ENCODE measurements at regions not wholly inside any gene's neighbourhood (a gene's known extent, or its start where the extent isn't known, plus 50 kb on each side); places are given as distances from the start of the nearest gene placed in this dataset.

DNA sequence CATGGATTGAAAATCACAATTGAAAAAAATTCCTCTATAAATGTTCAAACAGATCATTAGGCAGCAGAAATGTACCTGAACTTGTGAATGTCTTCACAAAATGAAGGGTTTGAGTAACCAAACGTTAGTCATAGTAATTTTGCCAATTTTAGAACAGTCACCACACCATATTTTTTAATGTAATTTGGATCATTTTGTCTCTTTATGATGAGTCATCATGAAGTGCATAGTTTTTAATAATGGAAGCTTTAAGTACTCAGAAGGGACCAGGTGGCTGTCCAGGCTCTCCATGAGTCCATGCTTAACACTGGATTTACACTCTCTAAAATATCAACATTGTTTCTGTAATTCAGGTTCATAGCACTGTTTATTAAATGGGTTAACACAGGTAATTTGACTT lies 219.2 kb downstream of the ETV1 start (continued):
- no peak for TF ChIP-seq ZNF70 (CRISPR knock-in tag; IDR thresholded peaks at IDR 0.05)
- TF ChIP-seq, protein P1, sequence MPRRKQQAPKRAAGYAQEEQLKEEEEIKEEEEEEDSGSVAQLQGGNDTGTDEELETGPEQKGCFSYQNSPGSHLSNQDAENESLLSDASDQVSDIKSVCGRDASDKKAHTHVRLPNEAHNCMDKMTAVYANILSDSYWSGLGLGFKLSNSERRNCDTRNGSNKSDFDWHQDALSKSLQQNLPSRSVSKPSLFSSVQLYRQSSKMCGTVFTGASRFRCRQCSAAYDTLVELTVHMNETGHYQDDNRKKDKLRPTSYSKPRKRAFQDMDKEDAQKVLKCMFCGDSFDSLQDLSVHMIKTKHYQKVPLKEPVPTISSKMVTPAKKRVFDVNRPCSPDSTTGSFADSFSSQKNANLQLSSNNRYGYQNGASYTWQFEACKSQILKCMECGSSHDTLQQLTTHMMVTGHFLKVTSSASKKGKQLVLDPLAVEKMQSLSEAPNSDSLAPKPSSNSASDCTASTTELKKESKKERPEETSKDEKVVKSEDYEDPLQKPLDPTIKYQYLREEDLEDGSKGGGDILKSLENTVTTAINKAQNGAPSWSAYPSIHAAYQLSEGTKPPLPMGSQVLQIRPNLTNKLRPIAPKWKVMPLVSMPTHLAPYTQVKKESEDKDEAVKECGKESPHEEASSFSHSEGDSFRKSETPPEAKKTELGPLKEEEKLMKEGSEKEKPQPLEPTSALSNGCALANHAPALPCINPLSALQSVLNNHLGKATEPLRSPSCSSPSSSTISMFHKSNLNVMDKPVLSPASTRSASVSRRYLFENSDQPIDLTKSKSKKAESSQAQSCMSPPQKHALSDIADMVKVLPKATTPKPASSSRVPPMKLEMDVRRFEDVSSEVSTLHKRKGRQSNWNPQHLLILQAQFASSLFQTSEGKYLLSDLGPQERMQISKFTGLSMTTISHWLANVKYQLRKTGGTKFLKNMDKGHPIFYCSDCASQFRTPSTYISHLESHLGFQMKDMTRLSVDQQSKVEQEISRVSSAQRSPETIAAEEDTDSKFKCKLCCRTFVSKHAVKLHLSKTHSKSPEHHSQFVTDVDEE (CRISPR knock-in tag; IDR thresholded peaks at IDR 0.05) = no peak
- no peak for TF ChIP-seq OSR1 (CRISPR knock-in tag; IDR thresholded peaks at IDR 0.05)
- TF ChIP-seq CSDC2 (CRISPR knock-in tag; IDR thresholded peaks at IDR 0.05) = no peak
- TF ChIP-seq ZFP30 (CRISPR knock-in tag; IDR thresholded peaks at IDR 0.05) = no peak

DNA sequence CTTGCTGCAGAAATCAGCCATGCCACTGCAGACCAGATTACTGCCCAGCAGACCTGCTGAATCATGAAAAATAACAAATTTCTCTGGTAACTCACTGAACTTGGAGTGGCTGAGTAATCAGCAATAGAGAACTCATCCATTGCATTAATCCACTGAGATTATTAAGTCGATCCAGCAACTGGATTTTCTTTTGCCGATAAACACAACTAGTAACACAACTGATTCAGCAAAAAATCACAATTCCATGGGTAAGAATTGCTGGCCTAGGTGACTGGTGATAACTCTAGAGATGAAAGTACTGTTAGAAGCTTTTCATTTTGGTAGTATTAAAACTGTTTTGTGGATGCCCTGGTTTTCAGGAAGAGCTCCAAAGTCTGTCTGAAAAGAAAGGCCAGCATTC lies 214.5 kb downstream of the ETV1 start:
- TF ChIP-seq BACH2 (CRISPR knock-in tag; IDR thresholded peaks at IDR 0.05; ENCODE audit: borderline replicate concordance) (no peak), GLIS3 (CRISPR knock-in tag; IDR thresholded peaks at IDR 0.05) (no peak), ZNF565 (CRISPR knock-in tag; conservative IDR thresholded peaks at IDR 0.05; ENCODE audit: low read depth) (no peak), PPARA (CRISPR knock-in tag; IDR thresholded peaks at IDR 0.05; ENCODE audit: borderline replicate concordance) (no peak), TOX (CRISPR knock-in tag; IDR thresholded peaks at IDR 0.05; ENCODE audit: borderline replicate concordance) (no peak), ARNTL (CRISPR knock-in tag; IDR thresholded peaks at IDR 0.05; ENCODE audit: borderline replicate concordance, low read depth) (no peak), ZFP3 (CRISPR knock-in tag; IDR thresholded peaks at IDR 0.05) (no peak), CSDC2 (CRISPR knock-in tag; IDR thresholded peaks at IDR 0.05) (no peak), ZNF70 (CRISPR knock-in tag; IDR thresholded peaks at IDR 0.05) (no peak), ZFP30 (CRISPR knock-in tag; IDR thresholded peaks at IDR 0.05) (no peak), SNAI2 (CRISPR knock-in tag; IDR thresholded peaks at IDR 0.05) (no peak), OSR1 (CRISPR knock-in tag; IDR thresholded peaks at IDR 0.05) (no peak), ESRRG (CRISPR knock-in tag; IDR thresholded peaks at IDR 0.05) (no peak), ISL1 (CRISPR knock-in tag; IDR thresholded peaks at IDR 0.05) (no peak)
- TF ChIP-seq, protein P2, sequence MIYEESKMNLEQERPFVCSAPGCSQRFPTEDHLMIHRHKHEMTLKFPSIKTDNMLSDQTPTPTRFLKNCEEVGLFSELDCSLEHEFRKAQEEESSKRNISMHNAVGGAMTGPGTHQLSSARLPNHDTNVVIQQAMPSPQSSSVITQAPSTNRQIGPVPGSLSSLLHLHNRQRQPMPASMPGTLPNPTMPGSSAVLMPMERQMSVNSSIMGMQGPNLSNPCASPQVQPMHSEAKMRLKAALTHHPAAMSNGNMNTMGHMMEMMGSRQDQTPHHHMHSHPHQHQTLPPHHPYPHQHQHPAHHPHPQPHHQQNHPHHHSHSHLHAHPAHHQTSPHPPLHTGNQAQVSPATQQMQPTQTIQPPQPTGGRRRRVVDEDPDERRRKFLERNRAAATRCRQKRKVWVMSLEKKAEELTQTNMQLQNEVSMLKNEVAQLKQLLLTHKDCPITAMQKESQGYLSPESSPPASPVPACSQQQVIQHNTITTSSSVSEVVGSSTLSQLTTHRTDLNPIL (CRISPR knock-in tag; IDR thresholded peaks at IDR 0.05; ENCODE audit: low read depth) = no peak
- TF ChIP-seq, protein P3, sequence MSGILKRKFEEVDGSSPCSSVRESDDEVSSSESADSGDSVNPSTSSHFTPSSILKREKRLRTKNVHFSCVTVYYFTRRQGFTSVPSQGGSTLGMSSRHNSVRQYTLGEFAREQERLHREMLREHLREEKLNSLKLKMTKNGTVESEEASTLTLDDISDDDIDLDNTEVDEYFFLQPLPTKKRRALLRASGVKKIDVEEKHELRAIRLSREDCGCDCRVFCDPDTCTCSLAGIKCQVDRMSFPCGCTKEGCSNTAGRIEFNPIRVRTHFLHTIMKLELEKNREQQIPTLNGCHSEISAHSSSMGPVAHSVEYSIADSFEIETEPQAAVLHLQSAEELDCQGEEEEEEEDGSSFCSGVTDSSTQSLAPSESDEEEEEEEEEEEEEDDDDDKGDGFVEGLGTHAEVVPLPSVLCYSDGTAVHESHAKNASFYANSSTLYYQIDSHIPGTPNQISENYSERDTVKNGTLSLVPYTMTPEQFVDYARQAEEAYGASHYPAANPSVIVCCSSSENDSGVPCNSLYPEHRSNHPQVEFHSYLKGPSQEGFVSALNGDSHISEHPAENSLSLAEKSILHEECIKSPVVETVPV (CRISPR knock-in tag; IDR thresholded peaks at IDR 0.05) = no peak
- TF ChIP-seq, protein P4, sequence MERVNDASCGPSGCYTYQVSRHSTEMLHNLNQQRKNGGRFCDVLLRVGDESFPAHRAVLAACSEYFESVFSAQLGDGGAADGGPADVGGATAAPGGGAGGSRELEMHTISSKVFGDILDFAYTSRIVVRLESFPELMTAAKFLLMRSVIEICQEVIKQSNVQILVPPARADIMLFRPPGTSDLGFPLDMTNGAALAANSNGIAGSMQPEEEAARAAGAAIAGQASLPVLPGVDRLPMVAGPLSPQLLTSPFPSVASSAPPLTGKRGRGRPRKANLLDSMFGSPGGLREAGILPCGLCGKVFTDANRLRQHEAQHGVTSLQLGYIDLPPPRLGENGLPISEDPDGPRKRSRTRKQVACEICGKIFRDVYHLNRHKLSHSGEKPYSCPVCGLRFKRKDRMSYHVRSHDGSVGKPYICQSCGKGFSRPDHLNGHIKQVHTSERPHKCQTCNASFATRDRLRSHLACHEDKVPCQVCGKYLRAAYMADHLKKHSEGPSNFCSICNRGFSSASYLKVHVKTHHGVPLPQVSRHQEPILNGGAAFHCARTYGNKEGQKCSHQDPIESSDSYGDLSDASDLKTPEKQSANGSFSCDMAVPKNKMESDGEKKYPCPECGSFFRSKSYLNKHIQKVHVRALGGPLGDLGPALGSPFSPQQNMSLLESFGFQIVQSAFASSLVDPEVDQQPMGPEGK (CRISPR knock-in tag; IDR thresholded peaks at IDR 0.05; ENCODE audit: borderline replicate concordance) = no peak
- TF ChIP-seq, protein P1 (CRISPR knock-in tag; IDR thresholded peaks at IDR 0.05) = no peak
- no peak for ATAC-seq

DNA sequence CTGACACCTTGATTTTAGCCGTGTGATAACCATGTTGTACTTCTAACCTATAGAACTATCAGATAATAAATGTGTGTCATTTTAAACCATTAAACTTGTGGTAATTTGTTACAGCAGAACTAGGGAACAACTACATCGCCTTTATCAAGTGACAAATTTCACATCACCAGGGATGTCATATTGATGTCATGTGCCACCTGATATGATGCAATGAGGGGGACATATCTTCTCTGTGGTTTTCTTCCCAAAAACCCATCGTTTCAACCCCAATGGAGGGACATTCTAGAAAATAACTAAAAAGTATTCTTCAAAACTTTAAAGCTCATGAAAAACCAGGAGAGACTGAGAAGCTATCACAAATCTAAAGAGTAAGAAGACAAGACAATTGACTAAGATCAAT lies 212.2 kb downstream of the ETV1 start:
- no peak for TF ChIP-seq ESRRG (CRISPR knock-in tag; IDR thresholded peaks at IDR 0.05)
- TF ChIP-seq ISL1 (CRISPR knock-in tag; IDR thresholded peaks at IDR 0.05) = no peak
- no peak for ATAC-seq

DNA sequence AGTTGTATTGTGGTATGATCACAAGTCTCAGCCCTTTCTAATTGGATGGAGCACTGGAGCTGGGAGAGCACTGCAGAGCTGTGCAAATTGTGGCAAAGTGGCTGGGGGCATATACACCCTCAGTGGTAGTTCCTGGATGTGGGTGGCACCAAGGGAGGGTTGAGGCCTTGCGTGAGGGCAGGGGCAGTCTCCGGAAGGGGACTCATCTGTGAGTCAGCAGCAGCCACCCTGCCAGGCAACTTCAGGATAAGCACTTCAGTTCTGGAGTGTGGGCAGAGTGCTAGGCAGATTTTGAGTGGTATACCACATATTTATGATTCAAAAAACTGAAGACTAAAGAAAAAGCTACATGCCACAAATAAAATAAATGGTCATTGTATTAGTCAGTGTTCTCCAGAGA lies 210.5 kb downstream of the ETV1 start:
- peak; percentile 92 for ATAC-seq
- no peak for TF ChIP-seq OSR1 (CRISPR knock-in tag; IDR thresholded peaks at IDR 0.05)

All from SK-N-SH treated with all-trans-retinoic acid at 6 μM for 48 hours (cell line).